ENCODE measurements at regions not wholly inside any gene's neighbourhood (a gene's known extent, or its start where the extent isn't known, plus 50 kb on each side); places are given as distances from the start of the nearest gene placed in this dataset.

DNA sequence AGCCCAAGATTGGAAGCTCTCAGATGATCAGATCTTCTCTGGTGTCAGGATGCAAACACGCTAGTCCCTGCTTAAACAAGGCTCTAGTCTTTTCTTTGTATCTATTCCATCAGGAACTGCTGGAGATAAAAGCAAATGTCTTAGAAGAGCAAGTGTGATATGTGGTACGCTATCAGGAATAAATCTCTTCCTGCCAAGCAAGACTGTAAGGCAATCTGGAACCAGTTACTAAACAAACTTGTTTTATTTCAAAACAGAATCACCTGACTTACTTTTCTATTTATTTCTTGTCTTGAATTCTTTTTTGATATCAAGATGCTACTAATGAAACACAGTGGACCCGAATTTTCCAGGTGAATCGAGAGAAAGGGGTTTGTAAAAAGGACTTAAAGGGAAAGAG, 139.9 kb upstream of the ZNF644 start:
- DNase-seq (ENCODE audit: insufficient read length, low spot score, missing footprints), result no peak

DNA sequence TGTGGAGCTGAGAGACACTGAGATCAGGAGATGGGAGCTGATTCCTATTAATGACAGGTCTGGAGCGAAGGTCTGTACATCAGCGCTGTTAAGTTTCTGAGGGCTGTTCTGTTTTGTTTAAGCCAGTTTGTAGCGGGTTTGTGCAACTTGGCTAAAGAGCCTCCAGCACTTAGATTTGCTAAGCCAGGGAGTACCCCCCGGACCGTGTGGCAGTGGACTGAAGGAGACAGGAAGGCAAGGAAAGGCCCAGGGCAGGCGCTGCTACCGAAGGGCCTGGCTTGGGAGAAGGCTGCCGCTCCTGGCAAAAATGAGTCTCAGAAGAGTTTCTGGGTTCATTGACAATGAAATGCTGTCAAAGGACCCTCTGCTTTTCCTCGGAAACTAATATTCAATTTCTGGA, 139.3 kb upstream of the ZNF644 start:
- Histone ChIP-seq H3K79me2 (ENCODE audit: insufficient read depth, low read length) (no peaks in the 10 kb centered on the region), H3K4me3 (ENCODE audit: insufficient read depth, low read length) (no peak overlapping the region), H3K4me2 (ENCODE audit: insufficient read depth, low read length) (no peak overlapping the region), H3K27ac (ENCODE audit: low read depth, low read length) (no peak overlapping the region), H3K9me3 (ENCODE audit: low read depth, low read length) (no peaks in the 10 kb centered on the region), H3K36me3 (ENCODE audit: insufficient read depth, low read length) (no peaks in the 10 kb centered on the region), H4K20me1 (ENCODE audit: insufficient read depth, low read length) (no peaks in the 10 kb centered on the region), H3K4me1 (ENCODE audit: insufficient read depth, low read length) (no peaks in the 10 kb centered on the region), H2AFZ (ENCODE audit: low read length) (no peak overlapping the region), H3K27me3 (ENCODE audit: insufficient read depth, low read length) (no peaks in the 10 kb centered on the region)
- DNase-seq (ENCODE audit: insufficient read length, low spot score, missing footprints), result no peak
- TF ChIP-seq, protein P1, sequence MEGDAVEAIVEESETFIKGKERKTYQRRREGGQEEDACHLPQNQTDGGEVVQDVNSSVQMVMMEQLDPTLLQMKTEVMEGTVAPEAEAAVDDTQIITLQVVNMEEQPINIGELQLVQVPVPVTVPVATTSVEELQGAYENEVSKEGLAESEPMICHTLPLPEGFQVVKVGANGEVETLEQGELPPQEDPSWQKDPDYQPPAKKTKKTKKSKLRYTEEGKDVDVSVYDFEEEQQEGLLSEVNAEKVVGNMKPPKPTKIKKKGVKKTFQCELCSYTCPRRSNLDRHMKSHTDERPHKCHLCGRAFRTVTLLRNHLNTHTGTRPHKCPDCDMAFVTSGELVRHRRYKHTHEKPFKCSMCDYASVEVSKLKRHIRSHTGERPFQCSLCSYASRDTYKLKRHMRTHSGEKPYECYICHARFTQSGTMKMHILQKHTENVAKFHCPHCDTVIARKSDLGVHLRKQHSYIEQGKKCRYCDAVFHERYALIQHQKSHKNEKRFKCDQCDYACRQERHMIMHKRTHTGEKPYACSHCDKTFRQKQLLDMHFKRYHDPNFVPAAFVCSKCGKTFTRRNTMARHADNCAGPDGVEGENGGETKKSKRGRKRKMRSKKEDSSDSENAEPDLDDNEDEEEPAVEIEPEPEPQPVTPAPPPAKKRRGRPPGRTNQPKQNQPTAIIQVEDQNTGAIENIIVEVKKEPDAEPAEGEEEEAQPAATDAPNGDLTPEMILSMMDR (IDR thresholded peaks at IDR 0.05; ENCODE audit: extremely low read depth, low read depth, low read length), result no peak

More for the DNA sequence above, 139.9 kb upstream of the ZNF644 start:
- Histone ChIP-seq H3K4me2 (ENCODE audit: insufficient read depth, low read length) (no peak overlapping the region), H3K27me3 (ENCODE audit: insufficient read depth, low read length) (no peaks in the 10 kb centered on the region), H3K9me3 (ENCODE audit: low read depth, low read length) (no peaks in the 10 kb centered on the region), H3K79me2 (ENCODE audit: insufficient read depth, low read length) (no peaks in the 10 kb centered on the region), H2AFZ (ENCODE audit: low read length) (no peak overlapping the region), H3K4me1 (ENCODE audit: insufficient read depth, low read length) (no peaks in the 10 kb centered on the region), H3K4me3 (ENCODE audit: insufficient read depth, low read length) (no peak overlapping the region), H3K27ac (ENCODE audit: low read depth, low read length) (no peak overlapping the region), H4K20me1 (ENCODE audit: insufficient read depth, low read length) (no peaks in the 10 kb centered on the region), H3K36me3 (ENCODE audit: insufficient read depth, low read length) (no peaks in the 10 kb centered on the region)
- TF ChIP-seq, protein P1 (IDR thresholded peaks at IDR 0.05; ENCODE audit: extremely low read depth, low read depth, low read length), result no peak

DNA sequence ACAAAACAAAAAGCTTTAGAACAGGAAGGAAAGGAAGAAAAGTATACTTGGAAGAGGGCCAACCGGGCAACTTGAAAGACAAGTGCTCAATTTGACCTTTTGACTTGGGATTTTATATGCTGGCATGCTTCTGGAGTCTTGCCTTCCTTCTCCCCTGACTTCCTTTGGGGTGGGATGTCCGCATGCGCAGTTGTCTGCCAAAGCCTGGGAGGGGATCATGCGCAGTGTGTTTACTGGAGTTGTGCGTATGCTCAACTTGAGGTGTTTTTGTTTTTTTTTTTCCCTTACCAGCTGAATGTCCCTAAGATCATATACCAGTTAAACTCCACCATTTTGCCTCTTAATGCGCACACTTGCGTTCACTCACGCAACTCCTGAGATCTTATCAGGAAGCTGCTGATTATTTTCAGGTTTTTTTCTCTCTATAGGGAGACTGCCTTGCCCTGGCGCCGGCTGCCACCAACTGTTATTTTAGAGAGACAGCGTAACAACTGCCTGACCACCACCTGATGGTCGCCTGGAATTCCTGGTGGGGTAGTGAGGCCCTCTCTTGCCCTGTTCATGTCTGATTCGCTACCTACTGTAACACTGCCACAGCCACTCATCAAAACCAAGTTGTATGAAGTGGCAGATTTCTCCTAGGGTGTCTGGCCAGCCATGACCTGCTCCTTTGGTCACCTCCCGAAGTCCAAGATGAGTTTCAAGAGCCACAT, 138.7 kb upstream of the ZNF644 start:
- Histone ChIP-seq H3K27ac (ENCODE audit: low read depth, low read length) (no peak overlapping the region), H3K4me3 (ENCODE audit: insufficient read depth, low read length) (no peak overlapping the region), H3K4me1 (ENCODE audit: insufficient read depth, low read length) (no peaks in the 10 kb centered on the region), H4K20me1 (ENCODE audit: insufficient read depth, low read length) (no peaks in the 10 kb centered on the region), H3K36me3 (ENCODE audit: insufficient read depth, low read length) (no peaks in the 10 kb centered on the region), H3K27me3 (ENCODE audit: insufficient read depth, low read length) (no peaks in the 10 kb centered on the region), H3K9me3 (ENCODE audit: low read depth, low read length) (no peaks in the 10 kb centered on the region), H2AFZ (ENCODE audit: low read length) (no peak overlapping the region), H3K79me2 (ENCODE audit: insufficient read depth, low read length) (no peaks in the 10 kb centered on the region), H3K4me2 (ENCODE audit: insufficient read depth, low read length) (no peak overlapping the region)
- DNase-seq (ENCODE audit: insufficient read length, low spot score, missing footprints), result no peak
- TF ChIP-seq, protein P1 (IDR thresholded peaks at IDR 0.05; ENCODE audit: extremely low read depth, low read depth, low read length), result no peak

DNA sequence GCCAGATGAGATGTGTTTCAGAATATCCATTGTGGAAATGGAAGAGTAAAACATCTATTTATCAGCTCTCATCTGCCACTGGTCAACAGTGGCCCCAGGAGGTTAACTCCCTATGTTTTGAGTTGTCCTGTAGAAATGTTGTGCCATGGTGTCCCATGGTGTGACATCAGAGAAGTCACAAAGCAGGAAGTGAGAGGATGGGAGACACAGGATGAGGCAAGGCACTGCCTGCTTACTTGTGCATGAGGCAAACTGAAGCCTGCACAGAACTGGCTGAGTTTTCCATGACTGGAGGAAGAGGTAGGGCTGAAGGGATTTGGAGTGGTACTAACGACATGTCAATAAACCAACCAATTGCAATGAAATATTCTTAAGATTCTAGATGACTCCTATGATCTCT, 131.5 kb upstream of the ZNF644 start:
- Histone ChIP-seq H3K36me3 (ENCODE audit: insufficient read depth, low read length) (no peaks in the 10 kb centered on the region), H3K79me2 (ENCODE audit: insufficient read depth, low read length) (no peaks in the 10 kb centered on the region), H4K20me1 (ENCODE audit: insufficient read depth, low read length) (no peaks in the 10 kb centered on the region), H3K9me3 (ENCODE audit: low read depth, low read length) (no peaks in the 10 kb centered on the region), H2AFZ (ENCODE audit: low read length) (no peak overlapping the region), H3K27me3 (ENCODE audit: insufficient read depth, low read length) (no peaks in the 10 kb centered on the region), H3K4me3 (ENCODE audit: insufficient read depth, low read length) (no peak overlapping the region), H3K4me1 (ENCODE audit: insufficient read depth, low read length) (no peaks in the 10 kb centered on the region), H3K27ac (ENCODE audit: low read depth, low read length) (no peak overlapping the region), H3K4me2 (ENCODE audit: insufficient read depth, low read length) (no peak overlapping the region)
- TF ChIP-seq, protein P1 (IDR thresholded peaks at IDR 0.05; ENCODE audit: extremely low read depth, low read depth, low read length), result no peak
- DNase-seq (ENCODE audit: insufficient read length, low spot score, missing footprints), result no peak

Measured in osteoblast (primary cell).